PC-9 (cell line): ENCODE measurements at regions not wholly inside any gene's neighbourhood (a gene's known extent, or its start where the extent isn't known, plus 50 kb on each side); places are given as distances from the start of the nearest gene placed in this dataset.

Source experiments
- CTCF ChIP-seq: fragments of 200-600 bp; sonication (generic); conservative IDR thresholded peaks from 2 replicates; pipeline ENCODE4 v1.6.1; 2017; ENCODE audit warnings: mixed run types, antibody characterized with exemption, mild to moderate bottlenecking, moderate library complexity
- EZH2 ChIP-seq: fragments of 200-600 bp; sonication (generic); IDR thresholded peaks from 2 replicates; pipeline ENCODE4 v1.8.0; 2017; ENCODE audit warnings: antibody characterized with exemption, low read depth

- TF ChIP-seq CTCF (no peak), EZH2 (no peak)
Measured at GRCh38 chr5:178797546-178798440, 62.0 kb upstream of the ZNF354B start.
